HL-60 (cell line): ENCODE measurements at regions not wholly inside any gene's neighbourhood (a gene's known extent, or its start where the extent isn't known, plus 50 kb on each side); places are given as distances from the start of the nearest gene placed in this dataset.

Experiments used
- CTCF ChIP-seq: IDR thresholded peaks from one replicate; pipeline ENCODE4 v1.5.1; 2011; ENCODE audit warnings: low read length, control low read depth, inconsistent platforms; ENCODE audit not compliant: insufficient read depth
- GABPA ChIP-seq: IDR thresholded peaks from 2 replicates; pipeline ENCODE4 v1.6.1; 2012; ENCODE audit warnings: low read depth
- REST ChIP-seq: IDR thresholded peaks from 2 replicates; pipeline ENCODE4 v1.6.1; 2012; ENCODE audit warnings: low read depth; ENCODE audit not compliant: insufficient replicate concordance
- SPI1 ChIP-seq: IDR thresholded peaks from 2 replicates; pipeline ENCODE4 v1.6.1; 2012; ENCODE audit warnings: low read depth, mild to moderate bottlenecking, borderline replicate concordance

GRCh38 chr10:57336865-57337264, 930.8 kb downstream of the IPMK start:
- no peak for TF ChIP-seq SPI1
- no peak for TF ChIP-seq CTCF
- no peak for TF ChIP-seq GABPA
- TF ChIP-seq REST: no peak
